NCI-H460 (cell line): ENCODE measurements at regions not wholly inside any gene's neighbourhood (a gene's known extent, or its start where the extent isn't known, plus 50 kb on each side); places are given as distances from the start of the nearest gene placed in this dataset.

Experiments
- DNase-seq: peaks from one replicate; pipeline ENCODE4 v3.0.0-alpha.2; 2016; ENCODE audit warnings: low read depth; ENCODE audit errors: extremely low read depth

DNA sequence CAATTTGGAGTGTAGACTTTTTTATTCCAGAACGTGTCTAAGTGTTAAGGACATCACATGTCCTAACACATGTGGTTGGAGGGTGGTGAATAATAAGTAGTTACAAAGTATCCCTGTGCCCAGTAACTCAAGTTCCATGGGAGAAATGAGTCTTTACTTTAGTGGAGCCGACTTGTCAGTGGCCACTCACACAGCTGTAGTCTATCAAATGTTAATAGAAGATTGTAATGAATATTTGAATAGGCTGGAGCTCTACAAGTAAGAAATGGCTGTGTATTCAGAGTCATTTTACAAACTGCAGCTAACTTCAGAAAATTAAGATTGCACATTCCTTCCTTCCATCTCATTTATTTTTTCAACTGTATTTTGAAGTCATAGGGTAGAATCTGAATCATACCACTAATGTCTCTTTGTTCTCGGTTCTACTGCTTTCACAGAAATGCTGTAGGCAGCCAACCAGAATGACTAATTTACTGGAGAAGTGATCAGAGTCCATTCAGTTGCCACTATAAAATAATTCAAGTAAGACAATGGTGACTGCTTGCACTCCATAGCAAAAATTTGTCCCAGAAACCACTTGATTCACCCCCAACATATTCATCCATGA, 394.8 kb downstream of the NR2F1-AS1 start:
- DNase-seq, result no peak

DNA sequence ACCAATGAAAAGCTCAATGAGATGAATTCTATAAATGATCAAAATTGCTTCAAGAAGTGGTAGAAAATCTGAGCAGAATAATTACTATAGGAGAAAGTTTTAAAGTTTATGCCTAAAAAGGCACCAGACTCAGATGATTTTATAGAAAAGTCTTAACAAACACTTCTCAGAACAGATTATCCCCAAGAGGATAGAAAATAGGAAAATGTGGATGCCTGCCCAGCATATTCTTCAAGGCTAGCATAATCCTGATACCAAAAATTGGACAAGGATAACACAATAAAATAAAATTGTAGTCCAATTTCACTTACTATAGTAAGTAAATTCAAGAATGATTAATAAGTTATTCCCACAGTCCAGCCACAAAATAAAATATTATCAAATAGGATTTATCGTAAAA, 397.0 kb downstream of the NR2F1-AS1 start:
- no peak for DNase-seq

GRCh38 chr5:93179466-93179865, 401.6 kb downstream of the NR2F1-AS1 start:
- no peak for DNase-seq

DNA sequence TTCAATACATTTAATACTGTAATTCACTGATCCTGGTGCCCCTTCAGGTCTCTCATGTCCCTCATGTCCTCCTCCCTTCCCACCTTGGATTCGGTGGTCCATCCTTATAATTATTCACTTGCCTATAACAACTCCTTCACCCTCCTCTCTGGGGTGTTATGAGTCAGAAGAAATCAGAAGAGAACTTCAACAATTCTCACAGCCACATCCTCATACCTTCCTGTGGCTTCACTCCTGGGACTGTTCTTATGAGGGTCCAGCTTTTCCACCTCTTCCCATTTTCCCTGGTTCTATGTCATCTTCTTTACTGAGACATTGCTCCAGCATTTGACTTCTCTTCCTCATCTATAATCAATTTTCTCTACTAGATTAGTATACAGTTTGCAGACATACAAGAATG, 406.1 kb downstream of the NR2F1-AS1 start:
- no peak for DNase-seq

- DNase-seq, result no peak
These were observed 415.5 kb downstream of the NR2F1-AS1 start for GRCh38 chr5:93165559-93165958.

- DNase-seq, result peak; percentile 19
These were observed 416.3 kb downstream of the NR2F1-AS1 start for GRCh38 chr5:93164690-93165089.

DNA sequence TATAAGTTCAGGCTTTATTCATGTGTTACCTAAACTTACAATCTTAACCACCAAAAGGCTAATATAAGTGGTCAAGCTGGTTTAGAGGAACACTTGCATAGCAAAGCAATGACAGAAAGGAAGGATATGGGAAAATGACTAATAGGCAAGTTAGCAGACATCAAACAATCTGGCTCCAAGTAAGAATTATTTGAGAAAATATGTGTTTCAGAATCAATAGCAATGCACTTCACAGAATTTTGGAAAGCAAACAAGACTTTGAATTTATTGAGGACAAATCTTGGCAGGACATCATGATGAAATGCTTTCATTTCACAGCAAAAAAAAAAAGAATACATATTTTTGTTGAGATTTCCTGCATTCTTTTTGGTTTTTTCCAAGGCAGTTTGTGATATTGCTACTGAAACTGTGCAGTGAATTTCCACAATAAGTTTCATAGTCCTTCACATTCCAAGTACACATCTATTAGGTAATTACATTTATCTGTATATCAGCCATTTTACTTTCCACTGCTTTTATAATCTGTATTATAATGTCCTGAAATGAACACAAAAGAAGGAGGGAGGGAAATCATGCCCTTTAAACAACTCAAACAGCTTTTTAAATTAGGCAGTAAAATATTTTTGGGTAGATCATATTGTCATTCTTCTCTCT, 417.9 kb downstream of the NR2F1-AS1 start:
- no peak for DNase-seq

GRCh38 chr5:93161661-93162654, 419.1 kb downstream of the NR2F1-AS1 start:
- no peak for DNase-seq

GRCh38 chr5:93158841-93159240, 422.2 kb downstream of the NR2F1-AS1 start:
- DNase-seq, result no peak

GRCh38 chr5:93156566-93156965, 424.5 kb downstream of the NR2F1-AS1 start:
- no peak for DNase-seq

GRCh38 chr5:93154535-93154934, 426.5 kb downstream of the NR2F1-AS1 start:
- DNase-seq, result no peak

DNA sequence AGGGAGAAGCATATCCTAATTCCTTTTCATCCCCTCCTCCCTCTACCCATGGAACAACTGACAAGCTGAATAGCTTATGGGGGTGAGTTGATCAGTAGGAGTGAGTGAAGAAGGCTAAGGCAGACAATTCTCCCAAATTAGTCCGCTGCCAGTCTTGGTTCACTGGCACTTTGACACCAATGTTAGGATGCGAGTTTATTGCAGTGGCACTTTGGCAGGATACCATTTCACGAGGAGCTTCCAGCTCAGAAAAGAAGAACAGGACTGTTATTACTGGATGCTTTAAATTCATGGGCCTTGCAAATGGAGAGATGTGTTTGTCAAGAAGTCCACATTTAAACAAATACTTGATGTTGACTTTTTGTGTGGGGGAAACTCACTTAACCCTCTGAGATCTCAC, 427.6 kb downstream of the NR2F1-AS1 start:
- DNase-seq, result no peak

- DNase-seq, result no peak
These were observed 429.1 kb downstream of the NR2F1-AS1 start for GRCh38 chr5:93151896-93152295.

GRCh38 chr5:93151121-93151520, 429.9 kb downstream of the NR2F1-AS1 start:
- no peak for DNase-seq

GRCh38 chr5:93150311-93151012, 430.6 kb downstream of the NR2F1-AS1 start:
- DNase-seq, result no peak

DNA sequence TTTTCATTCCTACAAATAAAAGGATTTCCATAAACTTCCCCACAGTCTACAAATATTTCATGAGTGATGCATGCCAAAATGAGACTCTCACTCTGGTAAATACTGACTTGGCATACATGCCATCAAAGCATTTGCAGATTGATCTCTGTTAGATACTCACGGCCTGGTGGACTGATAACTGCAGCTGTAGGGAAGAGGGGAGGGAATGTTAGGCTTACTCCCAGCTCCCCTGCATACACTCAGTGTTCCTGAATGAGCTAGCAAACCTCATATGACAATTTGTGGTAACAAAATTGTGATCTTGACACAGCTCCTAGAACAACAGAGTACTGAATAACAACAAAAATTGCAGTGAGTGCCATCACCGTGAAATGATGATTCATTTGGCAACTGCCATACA, 435.3 kb downstream of the NR2F1-AS1 start:
- no peak for DNase-seq

DNA sequence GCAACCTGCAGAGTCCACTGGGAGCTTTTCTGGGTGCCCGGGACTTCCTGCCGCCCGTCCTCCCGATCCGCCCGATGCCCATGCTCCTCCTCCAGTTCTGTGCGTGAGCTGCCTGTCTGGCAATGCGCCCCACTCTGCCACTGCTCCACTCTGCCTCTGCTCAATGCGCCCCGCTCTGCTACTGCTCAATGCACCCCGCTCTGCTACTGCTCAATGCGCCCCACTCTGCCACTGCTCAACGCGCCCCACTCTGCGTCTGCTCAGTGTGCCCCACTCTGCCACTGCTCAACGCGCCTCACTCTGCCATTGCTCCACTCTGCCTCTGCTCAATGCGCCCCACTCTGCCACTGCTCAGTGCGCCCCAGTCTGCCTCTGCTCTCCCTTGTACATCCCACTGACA, 436.0 kb downstream of the NR2F1-AS1 start:
- DNase-seq, result no peak

DNA sequence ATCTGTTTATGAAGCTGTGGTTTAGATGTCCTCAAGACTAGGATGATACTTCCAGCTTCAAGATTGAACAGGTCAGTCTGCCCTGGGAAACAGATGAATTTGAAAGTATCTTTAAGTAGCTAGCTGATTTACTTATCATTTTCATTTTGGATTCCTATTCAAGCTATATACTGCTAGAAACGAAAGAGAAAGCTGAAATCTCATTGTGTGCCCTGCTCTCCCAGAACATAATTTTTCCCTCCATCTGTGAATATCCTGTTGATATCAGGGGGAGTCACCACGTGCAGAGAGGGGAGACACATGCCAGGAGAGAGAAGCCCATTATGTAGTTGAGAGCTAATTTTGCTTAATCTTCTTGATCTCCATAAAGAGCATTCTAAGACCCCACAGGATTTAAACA, 439.1 kb downstream of the NR2F1-AS1 start:
- DNase-seq, result no peak

- DNase-seq, result no peak
These were observed 450.2 kb downstream of the NR2F1-AS1 start for GRCh38 chr5:93130624-93131490.

GRCh38 chr5:93126634-93127033, 454.4 kb downstream of the NR2F1-AS1 start:
- DNase-seq, result no peak
